Peyer's patch (tissue), 4 donors: ENCODE measurements at regions not wholly inside any gene's neighbourhood (a gene's known extent, or its start where the extent isn't known, plus 50 kb on each side); places are given as distances from the start of the nearest gene placed in this dataset.

Source experiments
- CTCF ChIP-seq, 6 experiments: fragments of 450-650 bp in 4 of 6; fragments of 200-600 bp in 2 of 6; sonication (generic) in 1 of 6; IDR thresholded peaks; one replicate each; pipeline ENCODE4 v1.5.1; 2017 to 2019; ENCODE audit warnings: antibody characterized with exemption in 6 of 6, mild to moderate bottlenecking in 3 of 6, moderate library complexity in 1 of 6
- POLR2A ChIP-seq, 2 donors: fragments of 450-650 bp; IDR thresholded peaks; one replicate each; pipeline ENCODE4 v1.5.1; 2017; ENCODE audit warnings: antibody characterized with exemption in 2 of 2, mild to moderate bottlenecking in 2 of 2, moderate library complexity in 2 of 2

GRCh38 chr12:92439420-92439805 is 263.4 kb upstream of the PLEKHG7 start:
- no peak for TF ChIP-seq POLR2A (IDR thresholded peaks at IDR 0.05)
- no peak for TF ChIP-seq CTCF (IDR thresholded peaks at IDR 0.05)
